Posterior vena cava (tissue), 2 donors: ENCODE measurements at regions not wholly inside any gene's neighbourhood (a gene's known extent, or its start where the extent isn't known, plus 50 kb on each side); places are given as distances from the start of the nearest gene placed in this dataset.
"Not testable (repeated sequence)": the region's sequence is repeated elsewhere in the genome, so short reads cannot be mapped to it uniquely, and the experiment has no call there.

ENCODE experiments used
- DNase-seq: peaks from one replicate; pipeline ENCODE4 v3.0.0-alpha.2; 2020; ENCODE audit warnings: low spot score
- intact Hi-C, 2 donors: fragments of 100-400 bp; cut with DNase I; formaldehyde crosslinking; loops; one replicate each; pipeline versions ENCODE4 v1.14.1 to v1.14.2; 2022 to 2023
- donor health status: DM: yes; HTN: yes; CAD: no.
- donor health status: DM: yes; HTN: yes; CAD: no.

DNA sequence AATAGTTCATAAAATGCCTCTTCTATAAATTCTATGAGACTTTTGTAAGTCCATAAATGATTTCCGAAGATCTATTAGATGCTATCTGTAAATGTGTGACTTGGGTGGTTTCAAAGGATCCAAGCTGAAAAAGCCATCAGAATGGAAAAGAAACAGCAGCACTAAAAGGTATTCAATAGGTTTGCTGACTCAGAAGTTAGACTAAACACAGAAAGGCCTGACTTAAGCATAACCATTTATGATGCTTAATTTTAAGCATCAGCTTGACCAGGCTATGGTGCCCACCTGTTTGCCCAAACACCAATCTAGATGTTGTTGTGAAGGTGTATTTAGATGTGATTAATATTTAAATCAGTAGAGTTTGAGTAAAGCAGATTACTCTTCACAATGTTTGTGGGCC lies 513.5 kb downstream of the TFAP2A start:
- DNase-seq: no peak
- intact Hi-C loops: no loop called here

DNA sequence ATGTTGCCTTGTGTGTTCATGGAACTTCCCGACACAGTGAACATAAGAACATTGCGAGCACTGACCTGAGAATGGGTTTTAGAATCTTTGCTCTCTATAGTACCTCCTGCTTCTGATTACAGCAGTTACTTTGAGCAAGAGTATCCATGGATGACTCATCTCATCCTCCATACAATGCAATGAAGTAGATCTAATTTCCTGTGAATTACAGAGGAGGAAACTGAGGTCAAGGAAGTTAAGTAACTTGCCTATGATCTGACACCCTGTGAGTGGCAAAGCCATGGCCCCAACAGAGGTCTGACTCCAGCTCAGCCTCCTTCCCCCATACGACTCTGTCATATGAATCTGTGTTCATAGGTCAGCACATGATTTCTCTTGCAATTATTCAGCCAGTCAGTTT lies 518.1 kb downstream of the TFAP2A start:
- DNase-seq: no peak
- intact Hi-C loops: no loop called here

DNA sequence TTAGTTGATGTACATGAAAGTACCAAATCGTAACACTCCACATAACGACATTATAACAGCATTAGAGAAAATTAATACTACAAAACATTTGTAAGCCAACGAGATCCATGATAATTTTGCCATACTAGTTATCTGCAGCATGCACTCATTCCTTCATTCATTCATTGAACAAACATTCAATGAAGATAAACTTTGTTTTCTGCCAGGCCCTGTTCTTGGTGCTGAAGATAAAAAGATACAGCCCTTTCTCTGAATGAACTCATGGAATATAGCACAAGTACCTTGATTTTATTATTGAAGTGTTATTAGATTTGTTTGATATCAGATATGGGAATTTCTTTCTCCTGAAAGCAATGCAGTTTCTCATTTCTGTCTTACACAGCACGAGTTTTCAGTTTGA lies 524.0 kb downstream of the TFAP2A start:
- intact Hi-C loops: no loop called here
- no peak for DNase-seq

DNA sequence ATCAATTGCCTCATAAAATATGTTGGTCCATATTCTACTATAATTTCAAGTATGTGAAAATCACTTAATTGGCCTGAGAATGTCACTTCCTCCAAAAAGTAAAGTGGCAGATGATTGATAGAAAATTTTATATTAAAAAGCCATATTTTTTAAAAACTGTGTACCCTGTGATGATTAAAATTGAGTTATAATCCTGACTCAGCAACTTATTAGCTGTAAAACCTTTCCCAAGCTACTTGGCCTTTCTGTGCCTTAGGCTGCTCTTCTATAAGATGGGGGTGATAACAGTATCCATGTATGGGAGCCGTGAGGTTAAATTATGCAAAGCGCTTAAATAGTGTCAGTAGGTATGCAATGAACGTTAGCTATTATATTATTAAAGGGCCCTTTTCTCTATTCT lies 524.4 kb downstream of the TFAP2A start:
- intact Hi-C loops: no loop called here

DNA sequence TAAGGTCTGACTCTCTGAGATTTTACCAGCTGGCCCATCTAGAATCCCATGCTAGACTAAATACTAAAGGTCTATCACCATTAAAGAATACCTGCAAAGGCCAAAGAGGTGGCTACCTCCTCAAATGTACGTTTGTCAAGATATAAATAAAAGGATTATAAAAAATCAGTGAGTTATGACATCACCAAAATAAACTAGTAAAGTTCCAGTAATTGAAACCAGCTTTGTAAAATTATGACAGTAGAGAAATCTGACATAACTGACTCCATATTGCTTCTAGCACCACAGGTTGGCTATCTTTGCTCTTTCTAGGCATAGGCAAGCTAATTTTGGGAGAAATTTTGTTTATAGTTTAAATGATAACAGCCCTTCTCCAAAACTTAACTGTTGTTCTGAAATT lies 536.3 kb downstream of the TFAP2A start:
- DNase-seq: no peak
- intact Hi-C loops: no loop called here

More for the DNA sequence above, 524.4 kb downstream of the TFAP2A start:
- no peak for DNase-seq

DNA sequence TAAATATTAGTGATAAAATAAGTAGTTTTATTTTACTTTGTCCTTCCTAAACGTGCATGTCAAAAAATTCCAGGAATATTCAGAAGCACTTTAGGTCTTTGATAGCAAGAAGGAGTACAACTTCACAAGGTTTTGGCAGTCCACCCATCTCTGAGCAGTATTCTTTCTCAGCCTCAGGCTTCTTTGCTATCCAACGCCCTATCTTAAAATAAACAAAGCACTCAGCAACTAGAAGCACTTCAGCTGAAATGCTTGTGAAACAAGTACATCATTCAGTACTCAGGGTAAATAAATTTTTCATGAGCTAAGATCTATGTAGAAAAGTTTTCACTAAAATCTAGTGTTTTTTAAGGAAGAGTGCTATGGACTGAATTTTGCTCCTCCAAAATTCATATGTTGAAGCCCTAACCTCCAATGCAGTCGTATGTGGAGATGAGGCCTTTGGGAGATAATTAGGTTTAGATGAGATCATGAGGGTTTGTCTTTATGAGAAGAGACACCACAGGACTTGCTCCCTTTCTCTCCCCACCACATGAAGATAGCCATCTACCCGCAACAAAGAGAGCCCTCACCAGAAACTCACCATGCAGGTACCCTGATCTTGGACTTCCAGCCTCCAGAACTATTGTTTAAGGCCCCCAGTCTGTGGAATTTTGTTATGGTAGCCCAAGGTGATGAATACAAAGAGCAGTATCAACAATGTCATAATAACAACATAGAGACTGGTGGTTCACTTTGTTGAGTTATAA lies 539.1 kb downstream of the TFAP2A start:
- no peak for DNase-seq
- intact Hi-C loops: no loop called here

DNA sequence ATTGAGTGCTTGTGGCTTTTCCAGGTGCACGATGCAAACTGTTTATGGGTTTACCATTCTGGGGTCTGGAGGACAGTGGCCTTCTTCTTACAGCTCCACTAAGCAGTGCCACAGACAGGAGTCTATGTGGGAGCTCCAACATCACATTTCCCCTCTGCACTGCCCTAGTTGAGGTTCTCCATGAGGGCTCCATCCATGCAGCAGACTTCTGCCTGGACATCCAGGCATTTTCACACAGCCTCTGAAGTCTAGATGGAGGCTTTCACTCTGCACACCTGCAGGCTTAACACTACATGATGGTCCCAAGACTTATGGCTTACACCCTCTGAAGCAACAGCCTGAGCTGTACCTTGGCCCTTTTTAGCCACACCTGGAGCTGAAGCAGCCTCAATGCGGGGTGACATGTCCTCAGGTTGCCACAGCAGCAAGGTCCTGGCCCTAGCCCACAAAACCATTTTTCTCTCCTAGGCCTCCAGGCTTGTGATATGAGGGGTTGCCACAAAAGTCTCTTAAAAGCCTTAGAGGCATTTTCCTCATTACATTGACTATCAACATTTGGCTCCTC lies 552.2 kb downstream of the TFAP2A start:
- intact Hi-C loops: no loop called here
- no peak for DNase-seq

DNA sequence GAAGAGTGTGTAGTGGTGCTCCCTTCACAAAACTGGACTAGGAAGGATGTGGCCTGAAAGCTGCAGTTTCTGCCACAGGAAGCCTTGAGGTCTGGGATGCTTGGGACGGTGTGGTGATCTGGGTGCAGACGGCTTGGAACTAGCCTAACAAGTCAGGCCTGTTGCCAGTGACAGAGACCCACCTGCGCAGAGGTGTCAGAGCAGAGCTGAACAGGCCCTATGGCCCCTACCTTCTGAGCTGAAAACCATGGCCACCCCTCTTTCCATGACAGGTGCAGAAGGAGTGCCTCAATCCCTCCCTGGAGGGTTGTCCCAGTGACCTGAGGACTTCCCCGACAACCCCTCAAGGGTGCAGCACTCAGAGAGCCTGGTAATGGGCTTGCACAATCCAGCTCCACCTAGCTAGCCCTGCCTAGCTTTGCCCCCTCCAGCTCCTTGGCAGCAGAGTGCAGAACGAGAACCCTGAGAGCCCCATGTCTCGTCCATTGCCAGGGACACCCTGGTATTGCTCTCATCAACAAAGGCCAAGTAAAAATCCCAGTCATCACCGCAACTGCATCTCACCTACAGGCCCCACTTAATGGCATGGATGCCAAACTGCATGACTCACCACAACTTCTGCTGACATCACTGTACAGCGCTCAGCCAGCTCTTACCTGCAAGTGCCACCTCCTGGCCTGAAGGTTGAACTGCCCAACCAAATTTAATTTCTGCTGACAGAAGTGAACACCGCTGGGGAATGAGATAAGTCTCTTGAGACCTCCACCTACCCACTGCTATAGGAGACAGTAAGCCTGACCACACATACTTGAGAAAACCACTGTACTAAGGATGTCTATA lies 563.1 kb downstream of the TFAP2A start:
- intact Hi-C loops: no loop called here
- peak; percentile 62 for DNase-seq

DNA sequence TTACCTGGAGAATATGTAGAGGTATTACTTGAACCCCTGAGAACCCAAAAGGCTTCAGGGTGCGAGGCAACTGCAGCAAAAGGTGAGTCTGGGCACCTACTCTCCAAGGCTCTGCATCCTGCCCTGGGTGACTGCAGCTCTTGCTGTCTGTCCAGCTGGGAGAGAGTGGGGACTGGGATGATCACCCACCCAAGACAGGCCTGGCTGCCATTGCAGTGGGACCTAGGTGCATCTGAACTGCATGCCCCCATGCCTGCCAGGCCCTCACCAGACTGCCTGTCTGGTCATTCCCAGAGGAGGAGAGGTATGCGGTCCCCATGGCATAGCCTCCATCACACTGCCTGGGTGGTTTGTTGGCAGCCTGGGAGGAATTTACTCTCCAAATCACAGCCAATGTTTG lies 563.9 kb downstream of the TFAP2A start:
- intact Hi-C loops: no loop called here
- DNase-seq: peak; percentile 58

DNA sequence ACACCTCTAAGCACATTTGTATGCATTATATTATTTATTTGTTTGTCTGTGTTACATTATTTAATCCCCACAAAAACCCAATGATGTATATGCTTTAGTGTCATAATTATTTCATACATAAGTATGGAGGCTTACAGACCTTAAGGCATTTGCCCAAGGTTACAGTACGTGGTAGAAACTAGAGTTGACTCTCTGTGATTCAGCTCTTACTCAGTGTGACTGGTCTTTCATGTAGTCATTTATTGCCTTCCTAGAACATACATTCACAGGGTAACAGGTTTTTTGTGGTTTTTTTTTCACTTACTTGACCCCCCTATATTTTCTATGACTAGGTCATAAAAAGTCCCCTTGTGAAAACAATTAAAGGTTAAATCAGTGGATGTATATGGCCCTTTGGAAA lies 566.8 kb downstream of the TFAP2A start:
- intact Hi-C loops: no loop called here
- DNase-seq: no peak

DNA sequence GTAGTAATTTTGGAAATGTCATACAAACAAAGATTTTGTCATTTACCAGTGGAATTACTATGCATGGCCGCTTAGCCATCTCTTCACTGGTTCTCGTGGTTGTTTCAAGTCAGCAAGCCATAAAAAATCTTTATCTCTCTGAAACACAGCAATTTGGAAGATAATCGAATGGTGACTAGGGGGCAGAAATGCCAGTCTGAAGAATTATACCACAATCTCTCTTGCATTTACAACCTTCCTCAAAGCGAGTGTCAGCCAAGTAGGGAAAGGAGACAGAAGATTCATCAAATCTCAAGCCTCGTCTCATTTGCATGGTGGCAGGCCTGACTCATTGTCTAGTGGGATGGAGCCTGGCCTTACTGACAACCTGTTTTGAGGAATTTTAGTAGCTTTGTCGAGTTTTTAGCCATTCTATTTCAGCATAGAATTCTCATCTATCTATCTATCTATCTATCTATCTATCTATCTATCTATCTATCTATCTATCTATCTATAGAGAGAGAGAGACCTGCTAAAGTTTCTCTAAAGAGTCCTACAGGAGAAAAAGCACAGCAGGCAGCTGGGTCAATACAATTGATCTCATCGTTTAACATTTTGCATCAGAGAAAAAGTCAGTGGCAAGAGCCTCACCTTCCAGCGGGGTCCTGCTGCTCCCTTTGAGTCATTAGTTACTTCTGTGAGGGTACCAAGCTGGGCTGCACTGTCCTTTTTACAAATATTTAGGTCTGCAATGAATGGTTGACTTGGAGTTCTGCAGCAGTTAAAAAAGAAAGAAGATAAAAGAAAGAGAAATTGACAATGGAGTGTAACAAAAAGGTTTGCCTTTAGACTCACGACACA lies 572.8 kb downstream of the TFAP2A start:
- no peak for DNase-seq
- intact Hi-C loops: no loop called here

DNA sequence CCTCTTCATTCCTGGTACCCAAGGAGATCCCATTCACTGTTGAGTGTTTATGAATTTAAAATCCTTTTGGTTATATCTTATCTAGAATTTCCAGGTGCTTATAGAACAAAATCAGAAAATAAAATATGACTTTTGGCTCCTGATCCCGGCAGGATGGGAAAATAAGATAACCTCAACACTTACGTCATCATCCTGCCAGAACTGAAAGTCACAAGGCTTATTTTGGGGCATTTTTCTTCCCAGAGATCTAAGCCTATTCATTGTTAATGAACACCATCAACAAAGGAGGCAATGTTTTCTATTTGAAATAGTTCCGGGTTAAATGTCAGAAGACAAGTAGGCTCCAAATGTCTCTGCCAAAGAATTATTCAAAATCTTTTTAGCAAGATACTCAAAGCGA lies 580.6 kb downstream of the TFAP2A start:
- intact Hi-C loops: no loop called here
- DNase-seq: no peak

DNA sequence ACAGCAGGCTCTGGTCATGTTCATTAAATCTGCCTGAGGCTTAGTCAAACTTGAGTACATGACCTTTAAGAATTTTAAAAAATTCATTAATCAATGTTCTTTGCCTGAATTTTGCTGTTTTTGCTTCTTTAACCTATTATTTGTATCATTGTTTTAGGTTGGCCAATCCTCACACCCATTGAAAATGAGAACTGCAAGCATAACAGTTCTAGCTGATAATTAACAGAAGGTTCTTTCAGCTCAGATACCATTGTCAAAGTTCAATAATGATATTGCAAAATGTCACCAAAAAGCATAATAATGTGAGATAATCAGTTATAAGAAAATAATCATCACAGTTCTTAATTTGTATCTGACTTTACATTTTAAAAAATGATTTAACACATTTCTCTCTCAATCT lies 583.1 kb downstream of the TFAP2A start:
- intact Hi-C loops: no loop called here
- DNase-seq: no peak

DNA sequence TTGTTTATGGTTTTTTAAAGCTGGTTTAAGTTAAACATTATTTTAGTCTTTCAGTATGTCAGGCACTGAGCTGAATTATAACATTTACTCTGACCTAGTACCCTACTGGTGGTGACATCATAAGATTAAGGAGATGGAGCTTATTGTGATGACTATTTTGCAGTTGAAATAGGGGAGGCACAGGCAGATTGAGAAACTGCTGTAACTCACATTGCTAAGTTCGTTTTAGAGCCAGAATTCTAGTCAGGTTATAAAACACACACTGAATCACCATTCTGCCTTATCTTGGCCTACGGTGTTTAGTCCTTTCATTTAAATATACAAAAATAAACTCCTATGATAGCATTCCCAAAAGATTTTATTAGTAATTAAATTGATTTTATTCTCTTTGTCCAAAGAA lies 584.1 kb downstream of the TFAP2A start:
- no peak for DNase-seq
- intact Hi-C loops: no loop called here

DNA sequence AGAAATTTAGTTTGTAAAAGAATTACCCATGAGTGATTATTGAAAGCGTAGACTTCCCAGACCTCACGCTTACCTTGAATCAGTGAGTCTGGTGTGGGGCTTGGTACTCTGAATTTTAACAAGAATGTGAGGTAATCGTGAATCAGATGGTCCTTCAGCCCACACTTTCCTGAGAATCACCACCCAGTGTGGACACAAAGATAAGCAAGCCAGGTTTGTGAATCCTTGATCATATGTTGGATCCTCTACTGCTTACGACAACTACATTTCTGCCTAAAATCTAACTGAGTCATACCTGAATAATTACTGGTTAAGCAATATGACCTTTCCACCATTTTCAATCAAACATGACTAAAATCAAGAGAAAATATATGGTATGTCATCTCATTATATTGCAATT lies 589.3 kb downstream of the TFAP2A start:
- no peak for DNase-seq
- intact Hi-C loops: no loop called here

DNA sequence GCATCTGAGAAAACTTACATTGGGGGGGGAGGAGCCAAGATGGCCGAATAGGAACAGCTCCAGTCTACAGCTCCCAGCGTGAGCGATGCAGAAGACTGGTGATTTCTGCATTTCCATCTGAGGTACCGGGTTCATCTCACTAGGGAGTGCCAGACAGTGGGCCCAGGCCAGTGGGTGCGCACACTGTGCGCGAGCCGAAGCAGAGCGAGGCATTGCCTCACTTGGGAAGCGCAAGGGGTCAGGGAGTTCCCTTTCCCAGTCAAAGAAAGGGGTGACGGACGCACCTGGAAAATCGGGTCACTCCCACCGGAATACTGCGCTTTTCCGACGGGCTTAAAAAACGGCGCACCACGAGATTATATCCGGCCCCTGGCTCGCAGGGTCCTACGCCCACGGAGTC lies 604.1 kb downstream of the TFAP2A start:
- DNase-seq, intact Hi-C loops: not testable (repeated sequence)

DNA sequence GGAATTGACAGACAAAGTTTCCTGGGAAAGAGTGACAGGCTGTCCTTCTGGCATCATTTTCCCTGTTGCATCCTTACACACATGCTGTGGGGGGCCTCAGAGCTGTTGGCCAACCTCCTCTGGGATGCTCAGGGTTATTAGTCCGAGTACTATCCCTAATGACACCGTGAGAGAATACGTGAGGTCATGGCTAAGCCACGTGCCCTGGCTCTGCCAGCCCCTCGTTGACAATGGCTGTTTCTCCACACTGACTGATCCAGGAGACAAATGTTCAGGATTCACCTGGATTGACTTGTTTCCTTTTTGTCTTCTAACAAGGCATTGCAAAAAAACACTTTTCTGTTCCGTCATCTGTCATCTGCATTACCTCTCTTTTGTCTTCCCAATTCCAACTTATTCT lies 604.6 kb downstream of the TFAP2A start:
- intact Hi-C loops: no loop called here
- no peak for DNase-seq

DNA sequence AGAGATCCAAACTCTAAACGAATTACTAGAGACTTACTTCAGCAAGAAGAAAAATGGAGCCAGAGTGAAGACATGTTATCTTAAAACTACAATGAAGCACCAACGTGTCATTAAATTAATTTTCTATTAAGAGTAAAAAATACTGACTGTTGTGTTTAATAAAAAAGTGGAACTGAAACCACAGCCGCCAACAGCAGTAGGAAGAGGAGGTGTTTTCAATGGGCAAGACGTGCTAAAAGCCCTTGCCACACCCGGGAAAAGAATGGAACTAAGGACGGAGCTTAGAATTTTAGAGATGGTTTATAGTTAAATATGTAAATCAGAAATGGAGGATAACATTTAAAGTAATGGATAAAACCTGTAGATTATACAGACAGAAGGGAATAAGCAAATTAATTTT lies 608.7 kb downstream of the TFAP2A start:
- intact Hi-C loops: no loop called here
- DNase-seq: no peak

DNA sequence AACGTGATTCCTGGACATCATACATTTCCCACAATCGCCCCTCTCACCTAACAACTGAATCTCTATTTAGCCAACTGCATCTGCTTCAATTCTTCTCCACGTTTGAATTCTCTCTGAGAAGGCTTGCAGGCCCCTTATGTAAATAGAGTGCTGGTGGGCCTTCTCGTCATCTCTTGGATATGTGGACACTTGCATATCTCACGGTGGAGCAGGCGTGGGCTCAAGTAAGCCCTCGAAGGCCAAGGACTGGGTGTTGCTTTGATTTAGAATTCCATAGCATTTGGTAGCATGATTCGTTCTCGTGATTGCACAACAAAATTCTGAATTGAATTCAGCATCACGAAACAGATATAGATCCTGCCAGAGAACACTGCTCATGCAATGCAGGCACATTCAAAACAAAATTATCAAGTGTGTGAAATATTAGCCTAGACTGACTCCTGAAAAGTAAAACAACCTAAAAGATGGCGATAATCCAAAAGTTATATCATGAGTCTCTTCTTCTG lies 613.6 kb downstream of the TFAP2A start:
- intact Hi-C loops: no loop called here
- DNase-seq: no peak

DNA sequence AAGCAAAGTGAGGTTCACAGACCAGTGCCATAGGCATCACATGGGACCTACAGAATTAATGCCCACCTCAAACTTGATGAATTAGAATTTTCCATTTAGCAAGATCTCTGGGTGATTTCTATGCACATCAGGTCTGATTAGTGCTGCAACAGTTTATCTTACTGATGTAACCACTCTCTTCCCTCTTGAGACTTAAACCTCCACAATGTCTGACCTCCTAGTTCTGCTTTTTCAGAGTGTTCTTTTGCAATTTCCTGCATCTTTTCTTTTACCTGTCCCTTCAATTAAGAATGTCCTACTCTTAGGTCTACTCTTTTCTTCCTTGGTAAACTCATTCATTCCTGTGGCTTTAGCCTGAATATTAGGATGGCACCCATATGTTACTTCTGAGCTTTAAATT lies 615.3 kb downstream of the TFAP2A start:
- no peak for DNase-seq
- intact Hi-C loops: no loop called here
